ENCODE measurements at regions not wholly inside any gene's neighbourhood (a gene's known extent, or its start where the extent isn't known, plus 50 kb on each side); places are given as distances from the start of the nearest gene placed in this dataset.
"Not testable (repeated sequence)": the region's sequence is repeated elsewhere in the genome, so short reads cannot be mapped to it uniquely, and the experiment has no call there.

DNA sequence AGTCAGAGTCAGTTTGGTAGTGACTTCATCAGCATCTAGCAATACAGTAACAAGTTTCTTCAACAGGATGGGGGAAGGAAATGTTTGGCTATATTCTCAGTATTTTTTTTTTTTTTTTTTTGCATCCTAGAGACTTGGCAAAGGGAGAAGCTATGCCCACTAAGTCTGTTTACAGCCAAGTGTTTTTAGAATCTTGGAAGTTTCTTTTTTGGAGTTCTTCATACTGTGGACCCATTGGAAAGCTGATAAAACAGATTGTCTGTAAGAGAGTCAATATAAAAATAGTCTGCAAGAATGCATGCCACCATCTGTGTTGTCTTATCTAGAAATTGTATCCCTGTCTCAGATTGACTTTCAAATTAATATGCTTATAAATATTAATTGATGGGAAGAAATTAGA, 171.2 kb downstream of the ADCYAP1 start:
- TF ChIP-seq FOXK2 (IDR thresholded peaks at IDR 0.05) = no peak
- ChIA-PET POLR2A (no interaction called here), CTCF (no interaction called here)
- DNase-seq (ENCODE audit: extremely low spot score) = no peak

DNA sequence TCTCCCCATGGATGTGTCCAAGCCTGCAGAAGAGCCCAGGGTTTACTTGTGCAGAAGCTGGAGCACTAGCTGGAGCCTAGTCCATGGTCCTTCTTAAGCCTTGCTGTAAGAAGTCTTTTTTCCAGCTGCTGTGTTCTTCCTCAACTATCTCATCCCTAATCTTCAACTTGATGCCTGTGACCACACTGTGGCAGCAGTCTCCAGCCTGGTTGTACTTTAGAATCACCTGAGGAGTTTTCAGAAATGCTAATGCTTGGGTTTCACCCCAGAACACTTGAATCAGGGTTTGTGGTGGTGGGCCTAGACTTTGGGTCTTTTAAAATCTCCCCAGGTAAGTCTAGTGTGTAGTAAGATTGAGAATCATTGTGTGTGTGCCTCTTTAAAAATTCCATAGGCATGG, 173.6 kb downstream of the ADCYAP1 start:
- CTCF ChIA-PET = no interaction called here
- POLR2A ChIA-PET = no interaction called here
- TF ChIP-seq TARDBP (IDR thresholded peaks at IDR 0.05) = no peak
- no peak for TF ChIP-seq NFRKB (IDR thresholded peaks at IDR 0.05)
- TF ChIP-seq PKNOX1 (IDR thresholded peaks at IDR 0.05) = no peak
- TF ChIP-seq CTBP1 (IDR thresholded peaks at IDR 0.05; ENCODE audit: borderline replicate concordance) = no peak
- TF ChIP-seq ELF4 (IDR thresholded peaks at IDR 0.05) = no peak
- TF ChIP-seq HDGF (IDR thresholded peaks at IDR 0.05; ENCODE audit: borderline replicate concordance) = no peak
- TF ChIP-seq BHLHE40 (IDR thresholded peaks at IDR 0.05; ENCODE audit: borderline replicate concordance) = no peak
- no peak for TF ChIP-seq SP1 (IDR thresholded peaks at IDR 0.05)
- DNase-seq (ENCODE audit: extremely low spot score) = no peak

- CTCF ChIA-PET; POLR2A ChIA-PET; DNase-seq (ENCODE audit: extremely low spot score): not testable (repeated sequence)
Observed at GRCh38 chr18:1083675-1084074, 179.0 kb downstream of the ADCYAP1 start.

GRCh38 chr18:1090758-1091157, 186.1 kb downstream of the ADCYAP1 start:
- TF ChIP-seq TARDBP (IDR thresholded peaks at IDR 0.05) = no peak
- no peak for TF ChIP-seq L3MBTL2 (conservative IDR thresholded peaks at IDR 0.05)
- no peak for TF ChIP-seq SUZ12 (IDR thresholded peaks at IDR 0.05)
- TF ChIP-seq SP1 (IDR thresholded peaks at IDR 0.05) = no peak
- TF ChIP-seq LEF1 (IDR thresholded peaks at IDR 0.05; ENCODE audit: borderline replicate concordance) = no peak
- no peak for TF ChIP-seq BHLHE40 (IDR thresholded peaks at IDR 0.05; ENCODE audit: borderline replicate concordance)
- TF ChIP-seq ARNT (IDR thresholded peaks at IDR 0.05) = no peak
- TF ChIP-seq FOXK2 (IDR thresholded peaks at IDR 0.05) = no peak
- TF ChIP-seq CTBP1 (IDR thresholded peaks at IDR 0.05; ENCODE audit: borderline replicate concordance) = no peak
- TF ChIP-seq PKNOX1 (IDR thresholded peaks at IDR 0.05) = no peak
- TF ChIP-seq FOXA1 (IDR thresholded peaks at IDR 0.05) = no peak
- TF ChIP-seq HDGF (IDR thresholded peaks at IDR 0.05; ENCODE audit: borderline replicate concordance) = no peak
- no peak for TF ChIP-seq FOXM1 (IDR thresholded peaks at IDR 0.05; ENCODE audit: borderline replicate concordance)
- ChIA-PET CTCF (no interaction called here), POLR2A (no interaction called here)
- no peak for DNase-seq (ENCODE audit: extremely low spot score)

DNA sequence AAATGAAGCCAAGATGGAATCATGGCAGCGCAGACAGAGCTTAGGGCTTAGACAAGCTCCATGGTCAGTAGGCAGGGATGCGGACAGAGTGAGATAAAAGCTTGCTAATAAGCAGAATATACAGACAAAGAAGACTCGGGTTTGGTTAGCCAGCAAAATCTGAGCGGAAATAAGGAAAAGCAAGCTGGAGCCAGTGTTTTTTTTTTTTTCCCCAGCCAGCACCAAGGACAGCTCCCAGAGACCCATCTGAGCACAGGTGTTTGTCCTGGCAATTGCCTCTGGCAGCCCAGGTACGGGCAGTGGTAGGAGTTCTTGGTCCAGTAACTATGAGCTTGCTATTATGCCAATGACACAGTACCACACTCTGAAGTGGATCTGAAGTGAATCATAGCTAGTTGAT, 187.6 kb downstream of the ADCYAP1 start:
- ChIA-PET POLR2A (no interaction called here), CTCF (no interaction called here)
- DNase-seq (ENCODE audit: extremely low spot score) = no peak
- TF ChIP-seq FOXK2 (IDR thresholded peaks at IDR 0.05) = no peak
- TF ChIP-seq L3MBTL2 (conservative IDR thresholded peaks at IDR 0.05) = no peak
- no peak for TF ChIP-seq PKNOX1 (IDR thresholded peaks at IDR 0.05)
- no peak for TF ChIP-seq FOXA1 (IDR thresholded peaks at IDR 0.05)
- TF ChIP-seq ELF4 (IDR thresholded peaks at IDR 0.05) = no peak
- no peak for TF ChIP-seq TARDBP (IDR thresholded peaks at IDR 0.05)
- no peak for TF ChIP-seq CTBP1 (IDR thresholded peaks at IDR 0.05; ENCODE audit: borderline replicate concordance)
- no peak for TF ChIP-seq ARNT (IDR thresholded peaks at IDR 0.05)
- TF ChIP-seq SUZ12 (IDR thresholded peaks at IDR 0.05) = no peak
- TF ChIP-seq BHLHE40 (IDR thresholded peaks at IDR 0.05; ENCODE audit: borderline replicate concordance) = no peak

- ChIA-PET POLR2A (no interaction called here), CTCF (no interaction called here)
- TF ChIP-seq ARNT (IDR thresholded peaks at IDR 0.05) (no peak), FOXA1 (IDR thresholded peaks at IDR 0.05) (no peak), FOXM1 (IDR thresholded peaks at IDR 0.05; ENCODE audit: borderline replicate concordance) (no peak), NFRKB (IDR thresholded peaks at IDR 0.05) (no peak), SUZ12 (IDR thresholded peaks at IDR 0.05) (no peak), TARDBP (IDR thresholded peaks at IDR 0.05) (no peak), ZNF384 (IDR thresholded peaks at IDR 0.05) (no peak), HDGF (IDR thresholded peaks at IDR 0.05; ENCODE audit: borderline replicate concordance) (no peak), CTBP1 (IDR thresholded peaks at IDR 0.05; ENCODE audit: borderline replicate concordance) (no peak), FOXK2 (IDR thresholded peaks at IDR 0.05) (no peak), BHLHE40 (IDR thresholded peaks at IDR 0.05; ENCODE audit: borderline replicate concordance) (no peak)
- no peak for DNase-seq (ENCODE audit: extremely low spot score)
Observed at GRCh38 chr18:1094409-1094808, 189.7 kb downstream of the ADCYAP1 start.

DNA sequence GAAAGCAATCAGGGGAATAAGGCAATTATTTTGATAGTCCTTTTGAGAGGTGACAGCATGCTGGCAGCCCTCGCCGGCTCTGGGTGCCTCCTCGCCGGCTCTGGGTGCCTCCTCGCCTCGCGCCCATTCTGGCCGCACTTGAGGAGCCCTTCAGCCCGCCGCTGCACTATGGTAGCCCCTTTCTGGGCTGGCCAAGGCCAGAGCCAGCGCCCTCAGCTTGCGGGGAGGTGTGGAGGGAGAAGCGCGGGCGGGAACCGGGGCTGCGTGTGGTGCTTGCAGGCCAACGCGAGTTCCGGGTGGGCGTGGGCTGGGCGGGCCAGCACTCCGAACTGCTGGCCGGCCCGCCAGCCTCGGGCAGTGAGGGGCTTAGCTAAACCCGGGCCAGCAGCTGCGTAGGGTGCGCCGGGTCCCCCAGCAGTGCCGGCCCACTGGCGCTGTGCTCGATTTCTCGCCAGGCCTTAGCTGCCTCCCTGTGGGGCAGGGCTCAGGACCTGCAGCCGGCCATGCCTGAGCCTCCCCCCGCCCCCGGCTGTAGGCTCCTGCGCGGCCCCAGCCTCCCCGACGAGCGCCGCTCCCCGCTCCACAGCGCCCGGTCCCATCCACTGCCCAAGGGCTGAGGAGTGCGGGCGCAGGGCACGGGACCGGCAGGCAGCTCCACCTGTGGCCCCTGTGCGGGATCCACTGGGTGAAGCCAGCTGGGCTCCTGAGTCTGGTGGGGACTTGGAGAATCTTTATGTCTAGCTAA, 193.5 kb downstream of the ADCYAP1 start:
- CTCF ChIA-PET; POLR2A ChIA-PET; DNase-seq (ENCODE audit: extremely low spot score): not testable (repeated sequence)

All from HEK293T (cell line).